GOT3 (cell line): ENCODE measurements at regions not wholly inside any gene's neighbourhood (a gene's known extent, or its start where the extent isn't known, plus 50 kb on each side); places are given as distances from the start of the nearest gene placed in this dataset.

ENCODE experiments used
- DNase-seq: peaks from one replicate; lab custom pipeline; 2025; ENCODE audit warnings: mixed read lengths; lab: John Stamatoyannopoulos, UW

DNA sequence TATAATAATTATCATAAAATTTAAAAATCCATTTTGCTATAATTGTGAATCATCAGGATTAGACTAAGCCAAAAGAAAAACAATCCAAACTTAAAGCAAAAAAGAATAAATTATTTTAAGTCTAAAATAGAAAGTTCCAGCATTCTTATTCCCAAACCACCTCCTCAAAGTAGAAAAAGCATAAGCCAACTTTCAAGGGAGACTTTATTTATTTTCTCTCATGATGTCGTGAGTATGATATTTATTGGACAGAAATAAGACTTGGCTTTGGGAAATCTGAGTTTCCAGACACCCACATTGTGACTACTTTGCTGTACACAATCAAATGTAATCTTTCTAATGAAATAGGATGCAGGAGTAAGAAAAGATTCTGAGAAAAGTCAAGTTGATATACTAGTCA is 372.1 kb downstream of the MTRR start:
- DNase-seq, result no peak

DNA sequence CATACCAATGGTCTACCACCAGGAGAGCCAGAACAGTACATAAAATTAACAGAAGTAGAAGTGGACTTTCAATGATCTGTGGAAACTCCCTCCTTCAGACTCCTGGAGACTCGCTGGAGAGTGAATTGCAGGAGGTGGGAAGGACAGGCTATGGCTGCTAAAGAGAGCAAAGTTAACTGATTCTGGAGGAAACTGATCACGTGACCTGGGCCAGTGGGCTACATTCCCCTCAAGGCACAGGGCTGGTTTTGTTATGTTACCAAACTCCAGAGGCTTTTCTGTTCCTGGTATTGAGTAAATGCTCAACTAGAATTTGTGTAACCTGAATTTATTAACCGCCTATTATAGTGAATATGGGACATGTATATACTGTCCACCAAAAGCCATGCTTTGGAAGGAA is 372.6 kb downstream of the MTRR start:
- no peak for DNase-seq

DNA sequence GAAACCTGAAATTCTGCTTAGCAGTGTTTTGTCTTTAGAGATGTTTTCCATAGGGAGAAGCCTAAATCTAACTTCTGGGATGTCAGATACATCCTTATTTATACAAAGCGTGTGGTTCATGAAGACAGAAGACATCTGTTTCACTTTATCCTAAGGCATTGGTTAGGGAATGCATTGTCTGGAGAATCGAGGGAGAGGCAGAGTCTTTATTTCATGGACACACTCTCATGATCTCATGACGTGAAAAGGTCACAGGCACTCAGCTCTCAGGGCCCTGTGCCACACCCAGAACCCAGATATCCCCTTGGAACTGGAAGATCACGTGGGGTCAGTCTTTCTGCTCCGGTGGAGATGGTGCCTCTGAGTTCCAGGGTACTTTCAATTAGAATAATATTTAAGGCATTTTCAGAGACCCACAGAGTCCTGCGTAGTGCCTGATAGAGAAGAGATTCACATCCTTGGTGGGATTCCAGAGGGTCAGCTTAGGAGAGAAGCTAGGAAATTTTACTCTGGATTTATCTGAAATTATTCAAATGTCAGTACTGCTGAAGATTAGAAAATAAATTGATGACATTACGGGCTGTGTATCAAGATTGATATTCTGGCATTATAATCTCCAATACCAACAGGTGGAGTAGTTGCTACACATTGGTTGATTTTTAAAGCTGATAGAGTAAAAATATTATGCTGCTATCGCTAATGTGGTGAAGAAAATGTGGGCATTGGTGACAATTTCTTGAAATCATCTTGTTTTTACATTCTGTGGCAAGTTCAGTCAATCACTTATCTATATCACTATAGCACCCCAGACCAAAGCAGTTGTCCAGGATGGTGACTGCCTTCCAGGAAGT is 378.3 kb downstream of the MTRR start:
- no peak for DNase-seq

DNA sequence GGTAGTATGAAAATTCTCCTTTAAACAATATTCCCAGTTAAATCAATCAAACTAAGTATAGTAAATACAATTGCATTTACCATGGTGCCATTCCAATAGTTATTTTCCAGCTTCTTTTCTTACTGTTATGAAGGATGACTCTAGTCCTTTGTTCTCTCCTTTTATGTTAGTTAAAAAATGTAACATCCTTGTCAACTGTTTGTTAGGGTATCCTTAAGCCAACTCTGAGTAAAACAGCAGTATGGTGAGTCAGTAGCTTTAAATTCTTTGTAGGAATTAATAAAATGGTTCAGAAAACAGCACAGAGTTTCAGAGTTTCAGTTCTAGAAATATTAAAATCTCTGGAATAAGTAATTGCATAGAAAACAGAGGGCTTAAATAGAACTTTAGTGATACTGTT is 384.4 kb downstream of the MTRR start:
- no peak for DNase-seq

DNA sequence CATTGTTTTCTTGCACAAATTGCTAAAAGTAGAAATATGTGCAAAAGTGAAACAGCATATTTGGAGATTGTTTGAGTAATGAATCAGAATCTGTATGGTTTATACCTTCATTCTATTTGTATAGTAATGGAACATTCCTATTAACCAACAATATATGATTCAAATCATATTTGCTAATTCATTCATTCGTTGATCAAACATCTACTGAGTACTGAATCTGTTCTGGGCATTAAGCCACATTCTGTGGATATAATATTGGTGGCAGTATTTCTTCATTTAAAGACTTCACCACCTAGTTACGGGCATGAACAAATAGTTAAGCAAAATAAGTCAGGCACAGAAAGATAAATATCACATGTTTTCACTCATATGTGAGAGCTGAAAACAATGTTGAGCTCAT is 385.7 kb downstream of the MTRR start:
- no peak for DNase-seq

DNA sequence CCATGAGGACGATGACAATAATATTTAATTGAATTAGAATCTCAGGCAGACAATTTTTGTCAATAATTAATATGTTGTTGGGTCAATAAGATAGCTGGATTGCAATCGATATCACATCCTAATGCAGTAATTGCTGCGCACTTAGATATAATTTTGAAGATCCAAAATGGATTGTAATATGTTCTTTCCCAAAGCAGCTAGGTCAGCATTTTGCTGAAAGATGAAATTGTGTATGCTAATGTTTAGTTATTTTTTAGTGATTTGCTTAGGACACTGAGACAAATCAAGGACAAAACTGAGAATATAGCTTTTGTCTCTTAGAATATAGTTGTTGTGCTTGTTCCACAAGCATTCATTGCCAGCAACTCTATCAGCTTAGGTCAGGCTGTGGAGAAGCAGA is 389.9 kb downstream of the MTRR start:
- DNase-seq, result no peak

DNA sequence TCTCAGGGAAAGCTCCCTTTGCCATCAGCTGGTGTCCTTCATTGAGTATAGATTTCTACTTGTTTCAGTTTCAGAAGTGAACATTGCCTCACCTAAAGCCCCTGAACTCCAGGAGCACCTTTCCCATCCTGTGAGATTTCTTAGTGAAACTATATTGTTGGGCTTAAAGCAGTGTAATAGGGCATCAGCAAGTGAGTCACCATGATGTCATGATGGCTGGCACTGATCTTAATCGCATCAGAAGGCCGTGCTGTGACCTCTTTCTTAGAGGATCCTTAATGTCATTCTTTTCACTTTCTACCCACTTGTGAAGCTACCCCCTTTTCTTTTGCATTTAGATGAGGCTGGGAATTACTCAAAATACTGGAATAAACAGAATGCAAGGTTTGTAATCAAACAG is 401.3 kb downstream of the MTRR start:
- no peak for DNase-seq

DNA sequence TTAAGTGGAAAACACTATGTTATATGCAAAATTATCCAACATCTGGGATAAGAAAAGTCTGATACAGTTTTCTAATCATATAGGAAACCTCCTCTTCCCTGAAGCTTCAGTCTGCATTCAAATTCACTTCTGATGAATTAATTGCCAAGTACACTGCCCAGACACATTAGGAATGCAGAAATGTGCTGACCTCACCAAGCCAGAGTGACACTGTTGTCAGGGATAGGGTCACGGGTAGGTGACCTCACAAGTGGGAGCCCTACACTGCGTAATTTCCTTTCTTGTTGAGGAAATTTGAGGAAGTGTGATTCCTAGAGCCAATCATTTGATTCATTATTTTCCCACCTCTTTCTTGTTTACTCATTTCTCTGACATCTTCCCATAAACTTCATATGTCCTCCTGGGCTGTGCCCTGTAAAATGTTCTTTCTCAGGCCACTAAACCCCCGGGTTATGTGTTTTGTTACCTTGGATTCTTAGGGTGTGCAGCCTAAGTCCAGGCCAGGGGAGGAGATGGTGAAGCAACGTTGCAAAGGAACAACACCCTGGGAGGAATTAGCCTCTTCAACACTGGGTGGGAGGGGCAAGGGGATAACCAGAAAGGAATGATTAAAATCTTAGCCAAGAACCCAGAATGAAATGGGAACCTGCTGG is 411.9 kb downstream of the MTRR start:
- DNase-seq, result no peak

DNA sequence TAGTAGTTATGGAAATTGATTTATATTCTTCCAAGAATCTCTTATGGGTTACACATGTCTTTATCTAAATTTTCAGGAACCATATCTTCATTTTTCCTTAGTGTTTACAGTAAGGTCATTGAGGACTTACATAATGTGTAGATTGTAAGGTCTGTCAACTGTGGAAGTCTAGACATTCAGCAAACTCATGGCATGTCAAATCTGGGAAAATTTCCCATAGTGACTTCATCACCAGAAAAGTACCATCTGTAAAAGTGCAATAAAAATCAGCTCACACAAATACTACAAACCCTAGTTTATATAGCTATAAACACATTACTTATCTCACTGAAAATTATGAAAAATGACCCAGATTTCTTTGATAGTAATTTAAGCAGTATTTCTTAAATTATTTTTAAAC is 419.4 kb downstream of the MTRR start:
- no peak for DNase-seq

DNA sequence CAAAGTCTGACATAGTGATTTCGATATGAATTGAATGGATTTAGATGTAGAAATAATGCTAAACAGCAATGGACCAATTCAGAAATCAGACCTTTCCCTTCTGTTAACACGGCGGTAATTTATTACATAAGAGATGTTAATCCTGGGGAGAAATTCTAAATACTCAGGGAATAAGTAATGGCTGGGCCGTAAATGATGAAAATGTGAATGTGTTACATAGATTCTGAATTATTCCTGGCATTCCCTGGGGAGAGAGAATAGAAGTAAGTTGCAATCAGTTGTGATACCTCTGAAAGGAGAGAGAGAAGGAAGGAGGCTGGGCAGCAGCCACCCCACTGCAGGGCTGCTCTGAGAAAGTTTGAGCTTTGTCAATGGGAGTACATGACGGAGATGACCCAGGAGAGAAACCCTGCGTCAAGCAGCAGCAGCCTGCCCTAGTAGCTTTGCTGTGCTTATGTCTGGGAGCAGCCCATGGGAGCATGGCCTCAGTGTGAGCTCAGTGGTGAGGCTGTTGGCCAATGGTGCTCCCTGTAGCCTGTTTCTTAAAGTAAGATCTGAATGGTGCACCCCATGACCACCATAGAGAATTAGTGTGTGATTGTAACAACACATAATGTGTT is 420.1 kb downstream of the MTRR start:
- DNase-seq, result no peak

DNA sequence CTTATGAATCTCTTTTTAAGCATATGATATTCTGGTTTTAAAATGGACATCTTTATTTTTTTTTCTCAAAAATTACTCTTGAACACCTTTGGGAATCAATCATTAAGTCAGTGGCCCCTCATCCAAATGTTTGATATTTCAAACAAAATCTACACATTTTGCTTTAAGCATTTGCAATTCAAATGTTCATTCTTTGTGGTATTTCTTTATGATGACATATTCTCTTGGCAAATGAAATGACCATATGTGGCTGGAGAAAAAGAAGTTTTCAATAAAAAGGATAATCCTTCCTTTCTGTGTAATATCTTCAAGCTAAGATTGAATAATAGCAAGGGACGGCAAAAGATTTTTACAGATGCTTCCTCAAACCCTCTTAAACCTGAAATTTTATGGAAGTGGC is 420.8 kb downstream of the MTRR start:
- DNase-seq, result no peak

DNA sequence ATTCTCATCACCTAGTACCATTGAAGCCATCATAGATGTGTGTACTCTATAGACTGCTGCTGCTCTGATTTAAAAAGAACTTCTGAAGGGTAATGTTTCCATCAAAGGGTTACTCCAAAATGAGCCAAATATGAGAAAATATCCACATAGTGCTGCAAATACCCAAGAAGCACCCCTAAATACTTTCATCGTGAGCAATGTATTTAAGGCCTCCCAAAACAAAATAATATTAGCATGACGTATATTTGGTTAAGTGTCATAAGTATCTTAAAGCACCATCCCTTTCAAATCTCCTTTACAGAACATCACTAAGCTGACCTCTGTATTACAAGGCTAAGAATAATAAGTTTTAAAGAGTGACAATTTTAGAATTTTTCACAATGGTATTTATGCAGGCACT is 421.8 kb downstream of the MTRR start:
- no peak for DNase-seq

DNA sequence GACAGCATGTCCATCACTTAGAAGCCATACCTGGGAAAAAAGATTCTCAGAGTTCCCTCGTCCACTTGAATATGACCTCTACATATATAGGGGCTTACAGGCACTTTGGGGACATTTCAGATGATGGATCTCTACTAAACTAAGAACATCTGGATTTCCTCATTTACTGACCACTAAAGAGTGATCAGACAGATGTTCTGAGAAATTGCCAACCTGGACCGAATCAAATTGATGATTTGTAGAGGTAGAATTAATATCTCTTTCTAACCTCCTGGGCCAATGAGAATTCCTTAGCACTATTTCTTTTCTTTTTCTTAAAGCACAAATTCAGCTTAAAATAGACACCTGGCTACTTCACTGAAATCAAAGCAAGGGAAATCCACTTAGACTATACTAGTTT is 422.7 kb downstream of the MTRR start:
- no peak for DNase-seq

DNA sequence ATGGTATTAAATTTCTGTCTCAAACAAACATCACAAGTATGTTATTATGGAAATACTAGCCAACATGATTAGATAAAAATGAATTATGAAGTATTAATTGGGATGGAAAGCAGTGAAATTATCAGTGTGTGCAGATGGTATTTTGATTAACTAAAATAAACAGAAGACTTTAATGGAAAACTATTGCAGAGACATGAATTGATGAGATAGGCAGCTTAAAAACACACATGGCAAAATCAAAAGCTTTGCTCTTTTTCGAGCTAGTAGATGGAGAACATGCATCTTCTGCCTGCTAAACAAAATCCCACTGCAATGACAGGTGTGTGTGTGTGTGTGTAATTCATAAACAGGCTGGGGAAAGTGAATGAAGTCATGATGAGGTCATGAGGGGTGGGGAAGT is 426.2 kb downstream of the MTRR start:
- DNase-seq, result no peak

DNA sequence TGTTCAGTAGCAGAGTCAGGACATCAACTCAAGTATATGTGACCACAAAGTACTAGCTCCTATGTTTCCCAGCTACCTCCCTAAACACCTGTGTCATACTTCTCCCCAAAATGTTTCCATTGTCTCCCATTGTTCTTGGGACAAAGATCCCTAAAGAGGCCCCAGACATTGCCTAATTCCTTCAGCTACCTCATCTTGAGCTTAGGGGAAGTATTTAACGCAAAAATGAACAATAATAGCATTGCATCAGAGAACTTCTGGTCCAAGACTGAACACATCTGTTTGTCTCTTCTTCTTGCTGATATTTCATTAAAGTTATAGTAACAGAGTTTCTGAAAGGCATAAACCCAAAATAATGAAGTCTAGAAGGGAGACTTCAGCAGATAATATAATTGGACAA is 430.8 kb downstream of the MTRR start:
- no peak for DNase-seq

DNA sequence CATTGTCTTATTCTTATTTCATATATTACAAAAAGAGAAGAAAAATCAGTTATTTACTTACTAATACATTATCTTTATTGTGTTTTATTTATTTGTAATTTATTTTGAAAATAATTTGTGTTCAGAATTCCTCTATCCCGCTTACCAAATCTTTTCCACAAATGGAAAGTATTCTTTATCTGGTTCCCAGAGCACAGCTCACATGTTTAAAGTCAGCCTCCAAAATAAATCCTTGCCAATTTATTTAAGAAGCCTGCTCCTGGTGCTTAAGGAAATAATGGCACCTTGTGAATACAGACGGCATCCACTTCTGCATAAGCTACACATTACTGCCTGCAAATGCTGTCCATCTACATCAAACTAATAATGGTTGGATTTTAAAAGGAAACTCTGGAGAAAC is 435.4 kb downstream of the MTRR start:
- DNase-seq, result no peak

DNA sequence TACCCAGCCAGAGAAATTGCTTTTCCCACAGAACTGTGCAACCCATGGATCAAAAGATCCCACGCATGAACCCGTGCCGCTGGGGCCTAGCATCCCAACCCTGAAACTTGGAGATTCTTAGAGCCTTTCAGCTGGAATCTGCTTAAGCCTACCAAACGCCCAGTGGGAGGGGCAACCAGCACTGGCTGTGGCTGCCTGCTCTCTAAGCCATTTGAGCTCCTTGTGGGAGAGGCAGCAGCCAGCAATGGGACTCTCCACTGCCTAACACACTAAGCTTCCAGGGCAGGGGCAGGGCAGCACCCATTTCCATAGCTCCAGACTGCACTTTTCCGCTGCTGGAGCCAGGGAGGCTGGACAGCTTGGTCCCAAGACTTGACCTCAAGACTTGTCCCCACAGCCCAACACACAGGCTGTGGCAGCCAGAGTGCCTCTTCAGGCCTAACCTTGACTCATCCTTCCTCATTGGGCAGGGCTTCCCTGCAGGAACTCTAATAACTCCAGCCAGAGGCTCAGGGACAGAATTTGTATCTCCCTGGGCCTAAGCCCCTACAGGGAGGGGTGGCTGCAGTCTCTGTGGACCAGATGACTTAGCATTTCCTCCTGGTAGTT is 437.4 kb downstream of the MTRR start:
- DNase-seq, result no peak

DNA sequence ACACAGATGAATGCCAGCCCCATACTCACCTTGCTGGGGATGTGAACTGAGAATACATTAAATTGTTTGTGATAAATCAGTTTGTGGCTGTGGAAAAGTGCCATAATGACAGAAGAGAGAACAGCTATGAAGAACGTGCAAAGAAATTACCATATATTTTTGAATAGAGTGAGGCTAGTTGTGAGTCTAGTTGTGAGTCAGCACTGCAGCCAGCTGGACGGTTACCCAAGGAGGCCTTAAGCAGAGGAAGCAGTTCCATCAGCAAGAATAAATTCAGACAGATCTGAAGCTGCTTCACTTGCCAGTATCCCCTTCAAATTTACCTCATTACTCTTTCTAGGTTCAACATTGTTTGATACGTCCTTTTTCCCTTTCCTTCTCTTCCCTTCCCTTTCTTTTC is 446.0 kb downstream of the MTRR start:
- DNase-seq, result no peak

DNA sequence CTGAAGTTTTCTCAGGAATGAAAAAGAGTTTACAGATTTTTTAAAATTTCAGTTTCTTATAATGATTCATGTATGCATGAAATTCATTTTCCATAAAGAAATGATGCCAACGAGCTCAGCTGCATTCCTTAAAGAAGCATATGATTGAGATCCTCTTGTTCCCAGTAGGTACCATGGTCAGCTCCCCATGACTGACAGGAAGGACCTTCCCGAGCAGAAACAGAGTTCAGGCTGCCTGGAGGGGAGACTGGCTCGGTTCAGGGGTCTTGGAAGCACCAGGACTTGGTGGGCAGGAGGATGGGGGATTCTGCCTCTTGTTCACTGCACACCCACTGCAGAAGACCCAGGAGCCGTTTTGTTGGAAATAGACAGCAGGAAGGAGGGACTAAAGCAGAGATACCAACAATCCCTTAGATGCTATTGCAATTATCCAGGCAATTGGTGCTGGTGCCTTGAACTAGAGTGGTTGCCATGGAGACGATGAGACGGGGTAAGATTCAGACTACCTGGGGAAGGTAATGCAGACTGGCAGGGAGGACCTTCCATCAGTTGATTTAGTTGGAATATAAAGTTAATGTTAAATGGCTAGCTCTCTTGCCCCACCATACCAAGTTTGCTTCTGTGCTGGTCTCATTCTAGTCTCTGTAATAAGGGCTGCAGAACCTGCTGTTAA is 447.8 kb downstream of the MTRR start:
- no peak for DNase-seq

DNA sequence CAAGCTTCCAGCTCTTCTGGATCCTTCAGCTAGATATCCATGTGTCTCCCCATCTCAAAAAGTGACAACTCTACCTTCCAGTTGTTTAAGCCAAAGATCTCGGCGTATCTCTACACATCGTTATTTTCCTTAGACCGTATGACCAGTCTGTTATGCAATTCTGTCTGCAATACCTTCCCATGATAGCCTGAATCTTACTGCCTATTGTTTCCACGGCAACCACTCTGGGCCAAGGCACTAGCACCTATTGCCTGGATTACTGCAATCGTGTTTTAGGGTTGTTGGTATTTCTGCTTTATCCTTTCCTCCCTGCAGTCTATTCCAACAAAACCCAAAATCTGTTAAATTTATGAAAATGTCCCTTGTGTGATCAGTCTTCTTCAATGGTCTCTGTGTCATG is 448.4 kb downstream of the MTRR start:
- DNase-seq, result no peak

DNA sequence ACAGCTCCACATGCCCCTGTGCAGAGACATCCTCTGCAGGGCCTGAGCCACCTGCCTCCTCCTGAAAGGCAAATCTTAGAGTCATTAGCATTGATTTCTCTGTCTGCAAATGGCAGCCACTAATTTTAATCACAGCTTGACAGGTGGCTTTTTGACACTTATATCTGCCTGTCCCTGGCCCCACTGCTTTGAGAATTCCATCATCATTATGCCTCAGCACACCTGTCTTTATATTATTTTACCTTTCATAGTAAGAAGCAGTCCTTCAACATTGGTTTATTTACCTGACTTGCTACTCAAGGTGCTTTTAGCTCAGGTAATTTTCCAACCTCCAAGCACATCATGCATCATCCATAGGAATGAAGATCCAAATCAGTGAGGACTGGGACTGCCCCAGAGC is 451.3 kb downstream of the MTRR start:
- no peak for DNase-seq

DNA sequence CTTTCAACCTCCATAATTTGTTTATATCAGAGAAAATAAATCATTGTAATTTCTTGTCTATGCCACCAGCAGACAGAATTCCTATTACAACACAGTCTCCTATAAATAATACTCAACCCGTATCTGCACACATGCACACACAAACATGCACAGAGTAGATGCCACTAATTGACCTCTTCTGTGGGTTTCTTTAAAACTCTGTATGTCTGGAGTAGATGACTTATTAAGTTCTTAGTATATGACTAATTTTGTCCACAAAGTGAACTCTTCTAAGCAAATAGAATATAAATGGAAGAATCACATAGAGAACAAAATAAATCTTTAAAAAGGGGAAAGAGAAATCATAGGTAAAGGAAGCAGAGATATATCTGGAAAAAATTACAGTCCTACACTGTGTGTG is 452.3 kb downstream of the MTRR start:
- no peak for DNase-seq
